ENCODE measurements at regions not wholly inside any gene's neighbourhood (a gene's known extent, or its start where the extent isn't known, plus 50 kb on each side); places are given as distances from the start of the nearest gene placed in this dataset.

- TF ChIP-seq PCBP1 (IDR thresholded peaks at IDR 0.05; ENCODE audit: low read depth, low read length, poor library complexity, severe bottlenecking) (no peak), ILK (tag; IDR thresholded peaks at IDR 0.05; ENCODE audit: borderline replicate concordance, low read depth) (no peak), NFYB (IDR thresholded peaks at IDR 0.05; ENCODE audit: extremely low read depth, insufficient read length) (no peak), DEAF1 (CRISPR knock-in tag; IDR thresholded peaks at IDR 0.05) (no peak)
These were observed 440.5 kb upstream of the ID2 start (continued) for GRCh38 chr2:8241317-8241716.

GRCh38 chr2:8242739-8243138 is 439.1 kb upstream of the ID2 start:
- 0% methylated on average over 2 of the region's 2 CpGs for WGBS (ENCODE audit: insufficient coverage, low coverage, missing lambda C conversion rate)
- Histone ChIP-seq H3K79me2 (ENCODE audit: control insufficient read depth, insufficient read depth, low read length) (no peaks in the 10 kb centered on the region), H3K4me2 (ENCODE audit: insufficient read depth, low read length) (no peak overlapping the region), H3K4me1 (replicated peaks in 1 of 2; ENCODE audit: control insufficient read depth in 2 of 2, insufficient read depth in 2 of 2, low read length in 2 of 2) (no peaks in the 10 kb centered on the region), H3K9me1 (ENCODE audit: control insufficient read depth, insufficient read depth, low read length) (no peaks in the 10 kb centered on the region), H2AFZ (ENCODE audit: low read depth, low read length) (no peak overlapping the region), H4K20me1 (replicated peaks; ENCODE audit: control insufficient read depth, insufficient read depth, low read length) (no peaks in the 10 kb centered on the region), H3K9me3 (replicated peaks; ENCODE audit: control insufficient read depth, insufficient read depth, low read depth, low read length) (no peaks in the 10 kb centered on the region), H3K27ac (ENCODE audit: extremely low read depth, low read depth, low read length) (no peak overlapping the region), H3K27me3 (ENCODE audit: control insufficient read depth in 2 of 2, insufficient read depth in 2 of 2, low read length in 2 of 2) (peaks cover 0 to 3% of the 10 kb centered on the region in 2 experiments; a peak in 1 of 5 replicates), H3K36me3 (ENCODE audit: control insufficient read depth, insufficient read depth, low read length) (no peaks in the 10 kb centered on the region), H3K9ac (ENCODE audit: insufficient read depth in 1 of 2, low read depth in 2 of 2, low read length in 2 of 2) (no peak overlapping the region), H3K4me3 (no peak overlapping the region)
- FAIRE-seq (no peak), DNase-seq (ENCODE audit: extremely low read depth in 1 of 4, low spot score in 3 of 4) (no peak), ATAC-seq (no peak)
- BruUV-seq (replicated peaks): no TSS peak
- in situ Hi-C loops (cut with MboI): no loop called here
- intact Hi-C loops (cut with micrococcal nuclease): no loop called here
- POLR2A ChIA-PET: no interaction called here
- CTCF ChIA-PET (ENCODE audit: low intra/inter-chr PET ratio): no interaction called here
- no peak for TF ChIP-seq ZZZ3 (IDR thresholded peaks at IDR 0.05)
- no peak for TF ChIP-seq HNRNPH1 (optimal IDR thresholded peaks at IDR 0.05; ENCODE audit: low read depth, low read length)
- no peak for TF ChIP-seq PTBP1 (IDR thresholded peaks at IDR 0.05; ENCODE audit: low read depth, low read length)
- TF ChIP-seq ZNF311 (CRISPR knock-in tag; IDR thresholded peaks at IDR 0.05): no peak
- no peak for TF ChIP-seq CBX8 (IDR thresholded peaks at IDR 0.05; ENCODE audit: borderline replicate concordance, extremely low read depth, low read depth, low read length, poor library complexity, severe bottlenecking)
- no peak for TF ChIP-seq ZNF239 (CRISPR knock-in tag; IDR thresholded peaks at IDR 0.05)
- no peak for TF ChIP-seq TCF15 (CRISPR knock-in tag; IDR thresholded peaks at IDR 0.05)
- no peak for TF ChIP-seq CBFB (CRISPR knock-in tag; IDR thresholded peaks at IDR 0.05)
- no peak for TF ChIP-seq ELF1 (tag; IDR thresholded peaks at IDR 0.05)
- no peak for TF ChIP-seq POLR2B (IDR thresholded peaks at IDR 0.05; ENCODE audit: low read depth, partially characterized antibody)
- TF ChIP-seq RREB1 (CRISPR knock-in tag; IDR thresholded peaks at IDR 0.05): no peak

Measured in K562 (cell line).